ENCODE measurements at regions not wholly inside any gene's neighbourhood (a gene's known extent, or its start where the extent isn't known, plus 50 kb on each side); places are given as distances from the start of the nearest gene placed in this dataset.

DNA sequence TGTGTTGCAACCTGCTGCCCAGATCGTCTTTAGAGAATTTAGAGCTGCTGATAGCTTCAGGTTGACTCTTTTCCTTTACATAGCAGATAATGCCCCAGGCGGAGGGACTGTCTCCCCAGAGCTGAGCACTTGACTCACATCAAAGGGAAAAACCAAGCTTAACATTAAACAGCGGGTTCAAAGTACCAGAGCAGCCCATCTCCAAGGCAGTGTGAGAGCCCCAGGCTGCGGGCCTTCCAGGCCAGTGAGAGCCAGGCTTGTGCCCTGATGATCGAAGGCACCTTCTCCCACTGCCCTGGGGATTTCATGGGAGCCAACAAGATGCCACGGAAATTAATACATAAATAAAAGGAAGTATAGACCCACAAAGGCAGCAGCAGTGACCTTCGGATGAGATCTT, 275.6 kb downstream of the XXYLT1 start:
- no peak for DNase-seq (ENCODE audit: low read depth)

DNA sequence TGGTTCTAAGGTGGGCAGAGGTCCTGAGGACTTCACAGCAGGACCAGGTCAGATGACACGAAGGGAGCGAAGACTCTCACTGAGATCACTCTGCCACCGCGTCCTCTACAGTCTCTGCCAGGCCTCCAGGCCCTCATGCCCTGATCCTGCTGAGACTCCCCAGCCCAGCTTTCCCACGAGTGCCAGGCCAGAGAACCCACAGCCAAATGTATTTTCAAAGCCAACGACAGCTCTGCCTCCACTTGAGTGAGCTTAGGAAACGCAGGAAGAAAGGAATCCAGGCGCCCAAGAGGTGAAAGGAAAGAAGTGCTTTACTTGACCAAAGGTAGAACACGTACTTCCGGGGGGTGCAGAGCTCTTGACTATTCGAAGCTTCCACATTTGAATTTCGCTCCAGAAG, 275.0 kb downstream of the XXYLT1 start:
- DNase-seq (ENCODE audit: low read depth) = no peak

DNA sequence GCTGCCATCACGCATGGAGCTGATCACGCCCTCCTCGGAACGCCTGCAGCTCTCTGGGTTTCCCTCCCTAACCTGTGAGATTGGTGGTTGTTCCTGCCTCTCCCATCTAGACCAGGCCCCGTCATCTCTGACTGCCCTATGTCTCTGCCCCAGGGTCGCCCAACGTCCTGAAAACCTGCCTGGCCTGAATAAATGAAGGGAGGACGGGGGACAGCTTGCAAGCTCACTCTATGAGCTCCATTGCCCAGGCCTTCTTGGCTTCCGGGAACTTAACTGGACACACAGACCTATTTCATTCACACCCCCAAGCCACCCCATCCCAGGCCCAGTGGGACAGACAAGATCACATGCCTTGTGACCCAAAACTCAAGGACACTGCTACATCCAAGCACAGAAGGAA, 274.2 kb downstream of the XXYLT1 start:
- DNase-seq (ENCODE audit: low read depth) = no peak

DNA sequence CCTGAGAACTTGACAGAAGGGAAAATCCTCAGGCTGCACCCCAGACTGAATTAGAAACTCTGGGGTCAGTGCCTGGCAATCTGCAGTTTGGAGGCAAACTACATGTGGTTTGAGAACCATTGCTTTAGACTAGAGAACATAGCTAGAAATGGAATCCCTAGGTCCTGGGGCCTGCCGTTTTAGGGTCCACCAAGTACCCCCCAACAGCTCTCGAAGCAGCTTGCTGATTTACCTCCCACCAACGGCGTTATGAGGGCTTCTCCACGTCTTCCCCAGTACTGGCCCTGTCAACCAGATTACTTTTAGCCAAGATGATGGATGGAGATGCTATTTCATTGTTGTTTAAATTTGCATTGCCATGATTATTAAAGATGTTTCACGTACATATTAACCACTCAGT, 272.5 kb downstream of the XXYLT1 start:
- DNase-seq (ENCODE audit: low read depth) = no peak

DNA sequence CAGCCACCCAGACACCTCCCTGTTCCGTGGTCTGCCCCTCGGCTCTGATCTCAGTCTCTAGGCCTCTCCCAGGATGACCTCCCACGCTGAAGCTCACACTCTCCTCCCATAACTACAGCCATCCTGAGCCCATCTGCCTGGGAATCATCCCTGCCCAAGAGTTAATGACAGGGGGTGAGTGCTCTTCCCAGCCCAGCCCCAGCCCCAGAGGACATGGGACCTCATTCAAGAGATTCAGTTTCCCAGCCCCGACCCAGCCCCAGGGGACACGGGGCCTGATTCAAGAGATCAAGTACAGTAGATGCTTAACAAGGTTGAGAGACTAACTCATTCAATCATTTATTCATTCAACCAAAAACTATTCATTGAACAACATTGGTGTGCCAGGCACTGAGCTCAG, 272.0 kb downstream of the XXYLT1 start:
- DNase-seq (ENCODE audit: low read depth) = no peak

DNA sequence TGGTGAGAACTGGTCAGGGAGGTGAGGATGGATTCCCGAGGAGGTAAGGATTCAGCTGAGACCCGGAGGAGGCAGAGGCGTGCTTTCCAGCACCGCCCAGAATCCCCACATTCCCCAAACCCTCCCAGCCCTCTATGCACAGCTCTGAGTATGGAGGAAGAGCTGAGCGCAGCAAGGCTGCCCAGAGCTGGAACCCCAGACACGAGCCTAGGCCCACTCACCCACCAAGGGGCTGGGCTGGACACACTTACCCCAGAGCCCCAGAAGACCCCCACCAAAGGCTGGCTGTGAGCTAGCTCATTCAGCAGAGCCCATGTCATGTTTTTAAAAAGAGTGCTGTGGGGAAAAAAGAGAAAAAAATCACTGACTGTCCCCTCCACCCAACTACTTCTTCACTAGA, 271.5 kb downstream of the XXYLT1 start:
- no peak for DNase-seq (ENCODE audit: low read depth)

DNA sequence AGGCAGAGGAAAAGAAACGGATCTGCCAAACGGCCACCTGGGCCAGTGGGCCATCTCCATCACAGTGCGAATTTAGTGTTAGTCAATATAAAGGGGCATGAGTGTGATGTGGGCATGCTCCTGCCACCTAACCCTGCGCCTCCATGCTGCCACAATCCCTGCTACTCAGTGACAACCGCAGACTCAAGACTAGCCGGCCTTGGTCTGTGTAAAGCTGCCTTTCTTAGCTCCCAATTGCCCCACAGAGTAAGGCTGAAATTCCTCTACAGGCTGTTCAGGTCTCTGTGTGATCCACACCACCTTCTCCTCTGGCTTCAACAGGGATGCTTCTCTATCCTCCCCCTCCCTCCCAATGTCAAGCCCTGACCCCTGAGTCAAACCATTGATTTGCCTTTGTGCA, 269.7 kb downstream of the XXYLT1 start:
- DNase-seq (ENCODE audit: low read depth) = no peak

DNA sequence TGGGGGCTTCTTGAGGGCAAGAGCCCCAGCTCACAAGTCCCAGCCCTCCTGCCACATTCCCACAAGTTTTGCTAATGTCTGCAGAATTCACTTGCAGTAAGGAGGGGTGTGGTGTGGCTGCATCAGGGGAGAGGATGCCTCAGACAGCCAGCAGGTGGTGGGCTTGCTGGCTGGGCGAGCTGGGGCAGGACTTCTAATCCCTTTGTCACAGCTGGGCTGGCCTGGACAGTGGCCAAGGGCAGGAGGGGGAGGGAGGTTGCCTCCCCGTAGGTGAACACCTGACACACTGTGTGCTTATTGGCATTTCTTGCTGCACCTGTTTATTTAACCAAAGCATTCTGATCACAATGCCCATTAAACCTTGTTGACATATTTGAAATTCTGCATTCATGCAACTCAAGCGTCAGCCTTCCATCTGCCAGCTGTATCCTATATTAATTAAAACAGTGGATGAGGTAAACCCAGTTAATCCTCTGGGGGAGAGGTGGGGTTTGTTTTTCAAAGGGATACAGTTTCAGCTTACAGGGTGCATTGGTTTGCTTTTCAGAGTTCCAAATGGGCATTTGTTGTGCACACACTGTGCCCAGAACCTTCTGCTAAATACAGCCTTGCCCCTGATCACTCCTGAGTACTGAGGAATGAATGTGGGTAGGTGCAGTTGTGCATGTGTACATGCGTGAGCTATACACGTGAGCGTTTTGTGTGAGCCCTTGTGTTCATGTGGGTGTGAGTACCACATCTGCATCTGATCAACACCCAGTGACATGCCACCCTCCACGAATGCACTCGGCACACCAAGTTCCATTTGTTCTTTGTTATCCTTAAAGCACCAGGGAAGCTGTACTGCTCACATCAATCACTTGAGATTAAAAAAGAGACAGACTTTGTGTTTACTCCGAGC, 268.7 kb downstream of the XXYLT1 start:
- DNase-seq (ENCODE audit: low read depth) = no peak

DNA sequence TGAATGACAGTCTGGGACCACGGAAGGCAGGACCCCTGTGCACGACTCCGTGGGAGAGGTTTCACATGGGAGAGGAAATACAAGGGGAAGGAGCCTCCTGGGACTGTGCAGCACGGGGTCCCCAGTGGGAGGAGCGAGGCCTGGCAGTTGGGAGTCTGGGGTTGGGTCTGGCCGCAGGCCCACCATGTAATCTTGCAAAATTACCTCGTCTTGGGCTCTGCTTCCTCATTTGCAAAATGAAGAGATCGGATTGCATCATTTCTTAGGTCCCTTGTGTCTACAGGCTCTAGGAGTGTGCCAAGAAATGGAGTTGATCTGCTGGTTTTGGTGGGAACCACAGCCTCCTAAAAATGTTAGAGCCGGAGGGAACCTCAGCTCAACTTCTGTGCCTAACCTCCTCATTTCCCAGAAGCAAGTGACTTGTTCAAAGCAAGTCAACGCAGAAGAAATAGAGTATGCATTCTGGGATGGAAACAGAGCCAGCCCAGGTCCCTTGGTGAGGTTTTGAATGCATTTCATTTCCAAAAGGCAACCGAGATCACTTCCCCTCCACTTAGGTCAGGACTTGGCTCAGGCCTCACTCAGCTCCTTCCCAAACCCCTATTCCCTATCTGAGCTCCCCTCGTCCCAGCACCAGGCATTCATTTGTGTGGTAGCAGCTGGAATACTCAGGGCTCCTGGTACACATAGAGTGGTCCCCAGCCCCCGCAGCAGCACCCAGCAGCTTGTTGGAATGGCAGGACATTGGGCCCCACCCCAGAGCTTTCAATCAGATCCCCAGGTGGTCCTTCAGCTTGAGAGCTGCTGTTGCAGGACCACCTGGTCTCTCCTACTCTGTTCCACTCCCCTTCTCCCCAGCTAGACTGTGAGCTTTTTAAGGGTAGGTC, 267.7 kb downstream of the XXYLT1 start:
- DNase-seq (ENCODE audit: low read depth) = no peak

DNA sequence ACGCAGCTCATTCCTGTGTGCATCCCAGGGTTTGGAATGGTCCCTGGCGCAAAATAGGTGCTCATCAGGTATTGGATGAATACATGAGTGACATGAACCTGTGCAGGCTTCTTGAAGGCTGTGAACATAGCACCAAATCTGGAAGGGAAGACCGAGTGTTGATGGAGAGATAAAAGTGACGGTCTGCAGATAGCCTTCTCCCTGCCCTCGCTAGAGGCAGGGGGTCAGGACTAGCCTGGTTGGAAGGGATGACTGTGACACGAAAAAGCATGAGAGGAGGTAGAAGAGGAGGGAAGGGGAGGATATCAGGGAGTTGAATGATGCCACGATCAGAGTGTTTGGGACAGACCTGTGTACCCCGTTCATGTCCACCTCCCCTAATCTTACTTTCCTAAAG, 267.1 kb downstream of the XXYLT1 start:
- no peak for DNase-seq (ENCODE audit: low read depth)

DNA sequence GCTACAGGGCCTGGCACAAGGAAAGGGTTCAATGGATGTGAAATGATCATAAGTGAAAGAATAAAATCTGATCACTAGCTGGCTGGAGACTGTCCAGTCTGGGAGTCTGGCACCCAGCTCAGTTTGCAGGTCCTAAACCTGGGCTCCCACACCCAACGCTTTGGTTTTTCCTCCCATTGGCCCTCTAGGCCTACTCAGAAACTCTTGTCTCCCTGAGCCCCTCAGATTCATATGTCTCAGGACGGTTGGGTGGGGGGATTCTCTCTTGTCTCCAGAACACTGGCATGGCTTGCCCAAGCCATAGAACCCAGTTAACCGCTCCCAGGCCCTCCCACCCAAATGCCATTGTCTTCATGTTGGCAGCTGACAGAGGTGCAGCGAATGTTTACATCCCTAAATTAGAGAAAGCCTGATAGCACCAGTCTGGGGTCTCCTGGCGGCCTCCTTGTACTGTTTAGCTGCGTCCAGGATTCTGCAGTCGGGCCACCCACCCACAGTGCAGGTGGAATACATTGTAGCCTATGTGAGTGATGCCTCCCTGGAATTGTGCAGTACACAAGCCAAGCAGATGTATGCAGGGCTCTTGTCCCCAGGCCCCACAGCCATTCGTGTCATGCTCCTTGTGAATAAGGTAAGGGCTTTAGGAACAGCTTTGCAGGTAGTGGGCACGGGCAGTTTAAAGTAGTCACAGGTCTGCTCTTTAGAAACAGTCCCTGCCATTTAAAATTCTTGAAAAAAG, 266.3 kb downstream of the XXYLT1 start:
- no peak for DNase-seq (ENCODE audit: low read depth)

DNA sequence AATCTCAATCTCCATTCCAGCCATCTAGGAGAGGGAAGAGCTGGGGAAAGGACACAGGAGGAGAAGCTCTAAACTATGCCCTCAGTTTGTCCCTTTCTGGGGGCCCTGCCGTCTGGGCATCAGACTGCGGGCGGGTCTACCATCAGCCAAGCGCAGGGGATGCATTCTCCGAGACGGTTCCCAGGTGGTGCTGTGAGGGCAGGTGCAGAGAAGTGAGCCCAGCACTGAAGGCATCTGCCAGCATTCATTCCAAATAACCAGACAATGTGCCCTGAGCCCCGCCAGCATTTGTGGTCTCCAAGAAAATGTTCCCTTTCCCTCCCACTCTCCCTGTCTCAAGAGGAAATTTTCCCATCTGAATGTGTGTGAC, 265.7 kb downstream of the XXYLT1 start:
- DNase-seq (ENCODE audit: low read depth) = no peak

DNA sequence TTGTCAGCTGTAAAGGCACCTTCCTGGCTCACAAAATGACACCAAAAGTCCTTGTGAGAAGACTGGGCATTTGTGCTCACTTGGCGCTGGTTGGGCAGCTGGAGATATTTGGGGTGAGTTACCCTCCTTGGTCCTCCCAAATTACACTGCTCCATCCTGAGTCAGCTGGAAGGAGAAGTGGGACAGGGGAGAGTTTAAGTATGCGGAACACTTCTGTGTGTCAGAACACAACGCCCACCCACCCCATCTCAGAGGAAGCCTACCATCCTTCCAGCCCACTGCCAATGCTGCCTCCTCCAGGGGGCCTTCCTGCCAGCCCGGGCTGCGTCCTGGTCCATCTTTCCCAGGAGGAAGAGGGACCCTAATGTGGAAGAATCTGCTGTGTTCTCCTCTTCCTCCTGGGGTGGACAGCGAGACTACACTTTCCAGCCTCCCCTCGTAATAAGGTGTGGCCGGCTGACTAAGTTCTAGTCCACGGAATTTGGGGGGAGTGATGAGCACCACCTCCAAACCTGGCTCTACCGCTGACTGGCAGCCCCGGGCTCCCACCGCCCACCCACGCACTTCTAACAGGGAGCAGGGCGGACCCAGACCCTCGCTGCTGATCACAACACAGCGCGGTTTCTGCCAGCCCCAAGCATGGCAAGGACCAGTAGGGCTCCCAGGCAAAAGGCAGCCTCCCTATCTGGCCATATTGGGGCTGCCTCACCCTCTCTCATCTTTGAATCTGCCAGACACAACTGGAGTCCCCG, 265.0 kb downstream of the XXYLT1 start:
- no peak for DNase-seq (ENCODE audit: low read depth)

DNA sequence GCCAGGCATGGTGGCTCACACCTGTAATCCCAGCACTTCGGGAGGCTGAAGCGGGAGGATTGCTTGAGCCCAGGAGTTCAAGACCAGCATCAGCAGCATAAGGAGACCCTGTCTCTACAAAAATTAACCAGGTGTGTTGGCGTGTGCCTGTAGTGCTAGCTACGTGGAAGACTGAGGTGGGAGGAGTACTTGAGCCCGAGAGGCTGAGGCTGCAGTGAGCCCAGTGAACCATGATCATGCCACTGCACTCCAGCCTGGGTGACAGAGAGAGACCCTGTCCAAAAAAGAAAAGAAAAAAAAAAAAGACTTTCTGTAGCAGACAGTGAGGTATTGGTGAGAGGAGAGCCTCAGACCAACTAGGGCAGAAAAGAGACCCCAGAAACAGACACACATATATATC, 263.8 kb downstream of the XXYLT1 start:
- no peak for DNase-seq (ENCODE audit: low read depth)

DNA sequence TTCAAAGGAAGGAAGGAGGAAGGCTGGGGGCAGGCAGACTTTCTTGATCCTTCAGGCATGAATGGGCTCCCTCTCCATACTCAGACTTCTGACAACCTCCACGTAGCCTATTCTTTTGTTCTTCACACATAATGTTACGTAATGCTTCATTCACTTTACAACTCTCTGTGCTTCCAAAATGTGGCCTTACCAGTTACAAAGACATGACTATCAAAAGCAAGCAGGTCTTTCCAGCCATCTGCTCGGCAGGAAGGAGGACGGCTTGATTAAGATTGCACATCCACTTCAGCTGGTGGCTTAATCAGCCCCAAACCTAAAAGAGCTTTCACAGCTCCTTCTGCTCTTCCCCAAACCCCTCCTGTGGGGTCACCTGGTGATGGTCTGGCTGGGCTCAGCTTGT, 263.2 kb downstream of the XXYLT1 start:
- no peak for DNase-seq (ENCODE audit: low read depth)

DNA sequence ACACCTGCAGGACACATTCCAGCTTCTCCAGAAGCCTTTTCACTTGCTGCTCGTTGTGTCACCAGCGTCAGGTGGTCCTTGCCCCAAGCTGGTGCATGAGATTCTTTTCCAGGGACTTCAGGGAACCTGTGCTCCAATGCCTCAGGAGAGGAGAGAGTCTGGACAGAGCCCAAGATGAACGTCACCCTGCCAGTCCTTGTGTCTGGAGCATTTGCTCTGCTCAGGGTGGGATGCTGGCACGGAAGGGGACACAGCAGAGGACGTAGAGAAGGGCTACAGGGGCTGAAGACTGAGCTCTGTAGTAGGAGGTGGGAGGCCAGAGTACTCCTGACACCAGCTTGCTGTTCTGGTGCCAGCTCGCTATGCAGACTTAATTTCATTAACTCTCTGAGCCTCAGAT, 262.1 kb downstream of the XXYLT1 start:
- no peak for DNase-seq (ENCODE audit: low read depth)

DNA sequence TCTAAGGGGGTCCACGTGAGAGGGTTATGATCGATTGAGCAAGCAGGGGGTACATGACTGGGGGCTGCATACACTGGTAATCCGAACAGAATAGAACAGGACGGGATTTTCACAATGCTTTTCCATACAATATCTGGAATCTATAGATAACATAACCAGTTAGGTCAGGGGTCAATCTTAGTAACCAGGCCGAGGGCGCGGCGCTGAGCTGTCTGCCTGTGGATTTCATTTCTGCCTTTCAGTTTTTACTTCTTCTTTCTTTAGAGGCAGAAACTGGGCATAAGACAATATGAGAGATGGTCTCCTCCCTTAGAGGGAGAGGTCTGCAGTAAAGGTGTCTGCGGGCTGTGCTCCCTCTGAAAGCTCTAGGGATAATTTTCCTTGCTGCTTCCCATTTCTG, 261.3 kb downstream of the XXYLT1 start:
- DNase-seq (ENCODE audit: low read depth) = no peak

DNA sequence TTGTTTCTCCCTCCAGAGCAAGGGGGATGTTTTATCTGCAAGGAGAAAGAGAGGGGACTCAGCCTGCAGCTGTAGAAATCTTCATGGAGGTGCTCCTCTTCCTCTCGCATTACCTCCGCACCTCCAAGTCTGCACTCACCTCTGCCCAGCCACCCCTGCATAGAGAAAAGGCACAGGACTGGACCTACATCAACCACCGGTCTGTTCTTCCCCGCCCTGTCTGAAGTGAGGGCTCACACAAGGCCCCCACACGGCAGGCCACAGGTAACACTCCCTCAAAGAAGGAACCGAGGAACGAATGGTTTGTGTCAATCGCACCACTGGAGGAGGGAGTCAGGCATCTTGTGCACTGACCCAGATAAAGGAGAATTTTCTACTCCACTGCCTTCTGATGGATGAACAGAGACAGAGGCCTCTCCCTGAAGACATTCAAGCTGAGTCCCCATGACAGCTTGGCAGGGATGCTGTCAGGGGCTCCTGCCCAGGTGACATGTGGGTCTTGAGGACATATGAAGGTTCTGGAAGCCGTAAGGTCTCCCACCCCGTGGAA, 260.3 kb downstream of the XXYLT1 start:
- no peak for DNase-seq (ENCODE audit: low read depth)

DNA sequence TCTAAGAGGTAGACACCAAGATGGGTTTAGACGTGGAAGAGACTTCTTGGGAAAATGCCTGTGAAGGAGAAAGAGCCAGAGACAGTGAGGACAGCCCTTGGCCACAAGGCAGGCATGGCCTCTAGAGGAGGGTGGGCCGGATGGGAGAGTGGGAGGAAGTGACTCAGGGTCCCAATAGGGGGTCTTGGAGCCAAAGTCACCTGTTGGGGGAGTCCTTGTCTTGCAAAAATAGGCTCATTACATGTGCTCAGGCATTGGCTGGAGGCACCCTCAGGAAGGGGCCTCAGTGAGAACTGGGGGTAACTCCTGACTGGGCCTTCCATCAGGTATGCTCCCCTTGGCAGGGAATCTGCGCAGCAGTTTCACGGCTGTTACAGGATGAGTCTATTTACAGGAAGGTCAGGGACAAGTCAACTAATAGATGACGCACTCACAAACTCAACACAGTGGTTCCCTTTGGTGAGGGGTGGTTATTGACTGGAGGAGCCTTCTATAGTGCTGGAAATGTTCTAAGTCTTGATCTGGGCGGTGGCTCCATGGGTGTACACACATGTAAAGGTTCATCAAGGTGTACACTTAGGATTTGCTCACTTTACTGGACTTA, 259.6 kb downstream of the XXYLT1 start:
- DNase-seq (ENCODE audit: low read depth) = no peak

DNA sequence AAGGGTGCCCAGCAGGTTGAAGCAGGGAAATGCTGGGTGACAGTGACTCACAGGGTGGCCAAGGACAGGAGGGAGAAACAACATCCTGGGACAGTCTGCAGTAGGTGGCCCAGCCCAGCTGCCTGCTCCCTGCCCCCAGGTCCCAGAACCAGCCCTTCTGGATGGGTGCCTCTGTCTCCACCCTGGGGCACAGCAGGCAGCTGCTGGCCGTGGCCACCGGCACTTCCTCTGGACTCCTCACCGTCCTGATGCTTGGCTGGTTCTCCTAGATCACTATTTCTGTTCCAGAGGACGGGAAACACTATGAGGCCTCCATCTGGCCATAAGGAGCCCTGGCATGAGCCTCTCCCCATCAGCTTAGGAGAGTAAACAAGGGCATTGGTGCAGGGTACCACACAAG, 258.9 kb downstream of the XXYLT1 start:
- DNase-seq (ENCODE audit: low read depth) = no peak

DNA sequence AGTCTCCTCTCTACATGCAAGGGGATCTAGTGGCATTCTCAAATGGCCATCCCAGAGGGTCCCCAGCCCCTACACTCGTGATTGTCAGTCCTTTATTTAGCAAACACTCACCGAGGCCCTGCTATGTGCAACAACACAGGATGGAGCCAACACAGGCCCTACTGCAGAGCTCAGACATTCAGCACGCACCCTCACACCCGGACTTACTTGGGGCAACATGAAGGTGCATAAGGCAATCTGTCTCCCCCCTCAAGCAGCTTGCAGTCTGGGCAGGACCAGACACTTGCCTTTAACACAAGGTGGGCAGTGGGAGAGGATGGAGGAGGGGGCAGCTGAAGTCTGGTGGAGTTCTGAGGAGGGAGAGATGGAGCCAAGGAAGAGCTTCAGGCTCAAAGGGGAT, 258.4 kb downstream of the XXYLT1 start:
- no peak for DNase-seq (ENCODE audit: low read depth)

Measured in T-helper 22 cell (primary cell).